HG03565 (cell line): ENCODE measurements at regions not wholly inside any gene's neighbourhood (a gene's known extent, or its start where the extent isn't known, plus 50 kb on each side); places are given as distances from the start of the nearest gene placed in this dataset.

Experiments
- ATAC-seq: cut with Tn5 transposase; IDR thresholded peaks from one replicate; pipeline ENCODE4 v1.9.1; 2021; ENCODE audit warnings: mild to moderate bottlenecking, moderate library complexity; ENCODE audit not compliant: unreplicated experiment

DNA sequence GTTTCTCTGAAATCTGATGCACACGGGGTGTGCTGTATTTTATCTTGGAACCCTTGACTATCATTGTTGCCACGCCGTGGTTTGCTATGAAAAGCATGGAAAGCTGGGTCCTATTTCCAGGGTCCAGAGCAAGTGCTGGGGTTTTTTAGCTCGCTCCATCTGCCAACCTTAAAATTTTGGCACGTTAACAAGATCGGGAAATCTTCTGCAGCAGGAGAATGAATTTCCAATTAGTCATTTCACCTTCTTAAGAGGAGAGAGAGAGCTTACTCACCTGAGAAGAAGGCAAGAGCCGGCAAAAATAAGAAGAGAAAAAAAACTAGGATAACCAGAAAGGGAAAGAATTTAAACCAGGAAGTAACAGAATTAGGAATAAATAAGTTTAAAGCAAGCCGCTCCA, 223.6 kb upstream of the CELF2 start:
- no peak for ATAC-seq

DNA sequence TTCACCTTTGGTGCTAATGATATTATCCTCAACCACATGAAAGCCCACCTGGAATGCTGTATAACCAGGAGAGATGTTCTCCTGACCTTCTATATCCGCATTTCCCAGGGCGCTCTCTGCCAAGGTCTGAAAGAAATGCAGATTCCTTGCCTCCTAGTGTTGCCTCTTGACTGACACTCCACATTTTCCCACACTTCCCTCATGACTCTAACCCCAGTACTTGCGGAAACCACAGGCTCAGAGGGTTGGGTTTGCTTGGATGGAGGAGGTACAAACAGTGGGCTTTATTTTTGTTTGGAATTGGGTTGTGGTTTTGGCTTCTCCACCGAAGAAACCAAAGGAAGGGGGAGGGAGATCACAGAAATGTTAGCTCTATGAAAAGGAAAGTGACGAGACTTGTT, 222.9 kb upstream of the CELF2 start:
- no peak for ATAC-seq

DNA sequence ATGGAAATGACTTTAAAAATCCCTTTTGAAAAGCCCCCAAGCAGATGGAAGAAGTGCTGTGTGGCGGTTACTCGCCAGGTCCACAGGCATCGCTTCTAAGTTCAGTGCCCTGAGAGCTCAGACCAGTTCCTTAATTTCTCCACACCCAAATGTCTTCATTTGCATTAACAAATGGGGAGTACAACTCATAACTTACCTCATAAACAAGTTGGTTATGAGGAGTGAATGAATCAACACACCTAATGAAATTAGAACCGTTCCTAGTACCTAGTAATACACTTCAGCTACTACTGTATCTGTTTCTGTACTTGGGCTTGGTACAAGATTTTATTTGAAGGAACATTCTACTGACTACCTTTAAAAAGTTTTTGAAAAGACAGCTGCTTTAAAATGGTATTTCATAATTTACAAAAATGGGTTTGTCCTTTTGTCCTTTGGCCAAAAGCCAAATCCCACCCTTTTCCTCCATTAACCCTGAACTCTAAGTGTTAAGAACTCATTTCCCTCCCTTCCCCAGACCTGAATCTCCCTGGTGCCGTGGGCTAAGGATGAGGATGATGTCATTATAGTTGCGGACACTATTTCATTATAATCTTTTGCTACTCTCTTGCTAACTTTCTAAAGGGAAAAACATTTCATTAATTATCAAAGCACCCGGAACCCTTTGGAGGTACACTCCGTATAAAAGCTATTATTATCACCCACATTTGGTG, 221.5 kb upstream of the CELF2 start:
- ATAC-seq: no peak

DNA sequence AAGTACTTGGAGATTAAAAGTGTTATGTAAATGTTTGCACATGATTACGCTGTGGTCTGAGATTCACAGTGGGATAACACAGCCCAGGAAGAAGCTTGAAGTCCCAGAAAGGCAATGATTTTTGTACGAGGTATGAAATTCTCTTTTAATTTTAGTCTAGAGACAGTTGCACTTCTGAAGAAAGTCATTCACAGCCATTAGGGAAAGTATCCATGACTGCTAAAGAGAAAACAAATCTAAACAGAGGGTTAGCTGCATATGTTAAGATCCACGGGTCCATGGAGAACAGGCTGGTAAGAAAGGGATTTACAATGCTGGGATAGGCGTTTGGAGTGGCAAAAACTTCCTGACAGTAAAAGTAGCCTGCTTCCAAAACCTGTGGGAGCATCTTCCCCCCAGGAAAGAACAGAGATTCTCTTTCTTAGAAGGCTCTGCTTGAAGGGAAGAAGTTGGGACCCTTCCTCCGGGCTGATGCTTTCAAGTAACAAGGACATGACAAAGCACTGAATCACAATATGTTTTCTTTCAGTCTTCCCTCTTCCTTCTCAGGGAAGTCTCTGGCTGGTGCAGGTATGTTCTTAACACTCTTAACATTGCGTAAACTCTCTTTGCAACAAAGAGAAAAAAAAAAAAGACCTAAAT, 220.8 kb upstream of the CELF2 start:
- no peak for ATAC-seq

DNA sequence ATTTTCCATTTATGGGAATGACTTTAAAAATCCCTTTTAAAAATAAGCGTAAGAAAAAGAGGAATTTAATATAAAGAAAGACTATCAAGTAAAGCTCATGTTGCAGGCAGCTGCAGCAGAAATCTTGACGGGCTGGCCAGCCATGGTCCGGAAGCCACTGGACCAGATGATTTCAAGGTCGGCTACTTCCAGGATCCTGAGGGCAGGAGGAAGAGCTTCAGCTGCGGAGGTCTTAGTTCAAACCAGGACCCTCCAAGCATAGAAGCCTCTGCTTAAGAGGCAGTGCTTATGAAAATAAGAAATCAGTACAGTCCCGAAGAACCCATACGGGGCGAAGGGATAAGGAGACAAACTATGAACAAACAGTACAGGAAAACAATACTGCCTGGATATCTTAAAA, 220.2 kb upstream of the CELF2 start:
- no peak for ATAC-seq

DNA sequence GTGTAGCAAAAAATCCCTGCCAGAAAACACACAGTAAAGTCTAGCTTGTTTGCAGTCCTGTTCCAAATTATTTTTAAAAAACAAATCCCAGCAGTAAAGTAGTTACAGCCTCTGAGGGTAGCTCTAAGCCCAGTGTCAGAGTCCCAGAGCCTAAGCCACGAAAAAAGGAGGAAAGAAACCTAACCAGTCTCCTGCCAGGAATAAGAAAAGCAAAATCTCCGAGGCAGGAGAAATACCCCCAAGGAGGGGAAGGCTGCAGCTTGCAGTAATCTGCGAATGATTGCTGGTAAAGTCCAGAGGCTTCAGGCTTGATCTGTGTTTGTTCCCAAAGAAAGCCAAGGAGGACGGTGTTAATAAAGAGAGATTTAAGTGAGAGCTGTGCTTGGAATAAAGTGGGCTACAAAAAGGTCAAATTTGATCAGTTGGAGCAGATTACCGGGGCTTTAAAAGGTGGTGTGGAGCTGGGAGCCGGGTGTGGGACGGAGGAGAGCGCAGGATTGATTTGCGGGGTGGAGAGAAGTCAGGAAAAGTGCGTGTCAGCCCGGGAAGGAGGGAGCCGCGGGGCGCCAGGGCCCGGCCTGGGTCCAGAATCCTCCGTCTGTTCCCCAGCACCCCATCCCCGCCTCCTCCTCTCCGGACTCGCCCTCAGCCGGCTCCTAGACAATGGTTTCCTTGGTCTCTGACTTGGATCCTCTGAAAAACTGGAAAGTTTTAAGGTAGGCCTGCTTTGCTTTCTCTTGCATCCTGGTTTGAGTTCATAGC, 219.4 kb upstream of the CELF2 start:
- no peak for ATAC-seq

DNA sequence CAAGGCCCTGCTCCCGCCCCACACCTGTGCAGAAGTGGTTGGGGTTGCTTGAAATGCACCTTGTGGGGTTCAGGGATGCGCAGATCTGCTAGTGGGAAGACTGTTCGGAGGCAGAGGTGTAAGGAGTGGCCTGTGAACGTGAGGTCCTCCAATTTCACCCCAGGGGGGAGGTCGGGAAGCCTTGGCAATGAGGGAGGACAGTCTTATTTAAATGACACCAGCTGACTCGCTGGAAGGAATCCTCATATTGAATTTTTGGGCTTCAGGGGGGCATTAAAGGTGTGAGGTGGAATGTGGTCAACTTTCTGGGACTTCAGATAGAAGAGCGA, 218.8 kb upstream of the CELF2 start:
- ATAC-seq: no peak

DNA sequence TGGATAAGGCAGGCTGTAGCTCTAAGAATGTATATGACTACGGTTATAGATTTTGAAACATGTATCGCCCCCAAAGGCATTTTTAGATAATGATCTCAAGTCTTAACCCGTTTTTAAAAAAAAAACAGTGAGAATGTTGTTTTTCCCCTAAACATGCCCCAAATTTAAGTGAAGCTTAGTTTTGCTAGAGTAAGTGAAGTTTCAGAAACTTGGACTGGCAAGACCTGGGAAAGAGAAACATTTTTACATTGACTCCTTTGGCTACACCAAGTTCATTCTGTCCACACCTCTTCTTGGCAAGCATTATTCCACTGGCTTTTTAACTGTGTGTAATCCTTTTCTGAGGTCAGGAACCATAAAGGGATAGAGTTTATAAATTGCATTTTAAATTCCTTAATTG, 216.7 kb upstream of the CELF2 start:
- ATAC-seq: no peak

DNA sequence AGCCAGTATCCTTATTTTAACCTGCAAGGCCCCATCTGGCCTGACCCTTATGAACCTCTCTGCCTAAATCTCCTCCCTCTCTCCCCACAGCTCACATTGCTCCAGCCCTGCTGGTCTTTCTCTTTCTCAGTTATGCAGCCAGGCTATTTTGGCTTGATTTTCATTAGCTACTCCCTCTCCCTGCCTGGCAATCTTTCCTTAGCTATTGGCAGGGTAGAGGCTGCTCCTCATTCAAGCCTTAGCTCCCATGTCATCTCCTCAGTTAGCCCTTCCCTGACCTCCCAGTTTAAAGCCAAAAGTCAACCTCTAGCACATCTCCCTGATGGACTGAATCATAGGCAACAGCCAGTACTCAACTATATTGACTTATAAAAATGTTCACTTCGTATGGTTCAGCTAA, 214.4 kb upstream of the CELF2 start:
- ATAC-seq: no peak

DNA sequence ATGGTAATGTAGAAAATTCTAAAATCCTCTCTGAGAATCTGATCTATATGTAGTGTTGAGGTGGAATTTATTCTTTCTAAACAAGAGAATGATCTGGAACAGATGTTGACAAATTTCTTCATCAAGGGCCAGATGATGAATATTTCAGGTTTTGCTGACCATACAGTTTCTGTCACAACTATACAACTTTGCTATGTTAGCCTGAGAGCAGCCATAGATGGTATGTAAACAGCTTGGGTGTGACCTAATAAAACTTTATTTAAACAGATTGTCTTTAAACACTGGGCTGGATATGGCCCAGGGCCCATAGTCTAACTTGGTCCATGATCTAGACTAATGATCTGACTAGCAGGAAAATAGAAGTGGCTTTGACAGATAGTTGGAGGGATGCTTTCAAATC, 213.6 kb upstream of the CELF2 start:
- ATAC-seq: no peak

DNA sequence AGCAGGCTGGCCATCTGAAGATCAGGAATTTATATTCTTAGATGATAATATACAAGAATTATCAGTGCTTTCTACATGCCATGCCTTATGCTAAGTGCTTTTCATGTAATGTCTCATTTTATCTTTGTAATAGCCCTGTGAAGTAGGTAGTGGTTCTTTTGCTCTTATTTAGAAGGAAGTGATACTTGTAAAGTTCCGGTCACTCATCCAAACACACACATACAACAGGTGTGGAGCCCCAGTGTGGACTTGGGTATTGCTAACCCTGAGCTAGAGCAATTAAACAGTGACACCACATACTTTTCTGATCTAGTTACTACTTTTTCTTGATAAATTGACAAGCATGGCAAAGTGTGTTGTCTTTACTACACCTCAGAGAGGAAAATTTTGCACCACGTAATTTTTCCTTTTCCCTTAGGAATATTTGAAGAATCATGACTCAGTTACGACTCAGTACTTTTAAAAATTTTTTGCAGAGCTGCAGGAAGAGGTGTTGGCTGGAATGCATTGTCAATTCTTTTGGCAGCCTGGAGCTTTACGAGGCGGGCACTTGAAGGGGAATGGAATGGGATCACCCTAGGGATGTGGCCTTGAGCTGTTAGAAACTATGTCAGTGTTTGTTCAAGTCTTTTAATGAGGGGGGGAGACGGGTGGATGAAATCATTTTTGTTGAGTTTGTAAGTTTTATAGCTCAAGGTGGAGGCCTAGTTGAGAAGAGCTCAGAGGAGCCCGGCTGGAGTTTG, 212.5 kb upstream of the CELF2 start:
- ATAC-seq: no peak

DNA sequence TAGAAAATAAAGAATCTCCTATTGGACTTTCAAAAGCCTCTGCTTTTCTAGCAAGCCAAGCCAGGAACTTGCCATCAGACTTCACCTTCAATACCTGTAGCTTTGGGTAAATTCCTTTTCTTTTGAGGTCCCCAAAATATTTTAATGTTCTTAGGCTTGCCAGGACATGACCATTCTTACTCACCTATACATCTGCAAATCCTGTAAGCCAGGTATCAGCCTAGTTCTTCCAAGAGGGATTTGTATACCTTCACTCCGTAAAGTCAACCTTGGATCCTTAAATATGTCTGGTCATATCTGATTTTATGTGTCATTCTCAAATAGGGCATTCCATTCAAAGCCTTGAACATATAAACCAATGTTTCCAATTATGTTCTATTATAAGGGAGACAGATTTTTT, 210.6 kb upstream of the CELF2 start:
- ATAC-seq: no peak

DNA sequence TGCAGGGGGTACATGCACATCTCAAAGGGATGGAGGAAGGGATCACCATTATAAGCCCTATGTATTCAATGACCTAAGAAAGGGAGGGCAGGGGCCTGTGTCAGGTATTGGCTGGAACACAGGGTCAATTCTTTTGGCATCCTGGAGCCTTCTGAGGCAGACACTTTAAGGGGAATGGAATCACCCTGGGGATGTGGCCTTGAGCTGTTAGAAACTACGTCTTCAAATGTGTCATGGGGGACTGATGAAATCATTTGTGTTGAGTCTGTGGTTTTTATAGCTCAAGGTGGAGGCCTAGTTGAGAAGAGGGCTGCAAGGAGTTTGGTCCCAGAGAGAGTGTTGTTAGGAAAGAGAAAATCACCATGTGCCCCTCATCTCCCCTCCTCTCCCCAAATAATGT, 206.1 kb upstream of the CELF2 start:
- no peak for ATAC-seq

DNA sequence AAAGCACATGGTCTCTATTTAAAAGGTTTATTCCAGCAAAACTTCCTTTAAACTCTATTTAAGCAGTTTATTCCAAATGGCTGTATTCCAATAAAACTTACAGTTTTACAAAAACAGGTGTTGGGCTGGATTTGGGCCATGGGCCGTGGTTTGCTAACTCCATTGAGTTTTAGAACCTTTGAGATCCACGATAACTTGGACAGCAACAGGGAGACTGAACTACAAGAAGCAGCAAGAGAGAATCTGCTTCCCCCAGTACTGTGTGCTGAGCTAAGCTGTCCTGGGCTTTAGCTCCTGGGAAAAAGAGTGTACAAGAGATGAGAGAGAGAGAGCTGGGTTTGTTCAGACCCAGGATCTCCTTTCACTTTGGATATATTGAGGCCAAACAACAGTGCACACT, 204.0 kb upstream of the CELF2 start:
- no peak for ATAC-seq

DNA sequence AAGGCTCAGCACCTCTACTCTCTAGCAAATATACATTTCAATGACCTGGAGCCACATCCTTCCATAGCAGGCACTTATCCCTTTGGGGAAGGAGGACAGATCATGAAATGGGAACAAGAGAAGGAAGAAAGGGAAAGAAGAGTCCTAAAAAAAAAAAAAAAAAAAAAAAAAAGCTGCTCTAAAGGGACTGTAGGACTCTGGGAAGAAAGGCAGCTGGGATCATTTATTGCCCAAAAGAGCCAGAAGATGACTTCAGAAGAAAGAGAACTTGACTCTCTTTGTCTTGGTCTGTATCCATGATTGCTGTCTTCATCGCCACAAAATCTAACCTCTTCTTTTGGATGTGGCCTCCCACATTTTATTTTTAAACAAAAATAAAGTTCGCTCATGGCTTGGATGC, 203.6 kb upstream of the CELF2 start:
- ATAC-seq: no peak

DNA sequence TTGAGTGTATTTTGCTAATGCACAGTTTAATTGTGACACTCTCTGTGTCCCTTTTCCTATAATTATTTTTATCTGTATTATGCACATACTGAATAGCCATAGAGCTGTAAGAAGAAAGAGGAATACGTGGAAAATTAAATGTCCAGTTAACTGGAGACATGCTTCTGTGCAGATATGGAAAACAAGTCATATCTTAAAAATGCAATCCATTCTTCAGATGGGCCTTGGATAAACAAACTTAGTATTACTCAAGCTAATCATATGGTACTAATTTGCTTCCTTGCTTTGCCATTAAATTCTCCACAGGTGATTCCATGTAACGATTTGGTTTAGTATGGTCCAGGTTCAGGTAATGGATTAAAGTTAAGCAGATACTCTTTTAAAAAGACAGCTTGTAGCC, 201.2 kb upstream of the CELF2 start:
- no peak for ATAC-seq

DNA sequence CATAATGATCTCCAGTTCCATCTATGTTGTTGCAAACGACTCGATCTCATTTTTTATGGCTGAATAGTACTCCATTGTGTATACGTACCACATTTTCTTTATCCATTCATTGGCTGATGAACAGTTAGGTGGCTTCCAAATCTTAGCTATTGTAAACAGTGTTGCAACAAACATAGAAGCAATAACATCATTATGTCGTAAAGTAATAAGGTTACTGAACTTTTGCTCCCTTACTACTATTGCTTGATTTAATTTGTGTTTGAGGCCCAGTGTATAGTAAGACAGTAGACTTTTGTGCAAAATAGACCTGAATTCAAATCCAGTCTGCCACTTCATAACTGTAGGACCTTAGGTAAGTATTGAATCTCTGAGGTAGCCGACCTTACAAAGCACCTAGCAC, 200.1 kb upstream of the CELF2 start:
- ATAC-seq: no peak

DNA sequence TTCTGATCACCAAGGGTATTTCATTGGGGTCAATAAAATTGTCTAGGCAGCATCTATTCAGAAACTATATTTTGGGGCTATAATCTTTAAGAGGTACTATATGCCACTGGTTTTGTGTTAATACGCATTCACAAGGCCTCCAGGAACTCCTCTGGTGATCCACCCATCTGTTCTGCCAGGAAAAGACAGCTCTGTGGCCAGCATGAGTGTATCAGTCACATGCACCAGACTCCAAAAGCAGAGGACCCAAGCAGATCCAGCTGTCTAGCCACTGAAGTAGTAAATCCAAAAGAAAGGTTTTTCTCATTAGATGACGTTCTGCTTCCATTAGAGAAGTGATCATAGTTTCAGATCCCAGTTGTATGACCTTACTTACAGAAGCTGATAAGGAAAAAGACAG, 199.6 kb upstream of the CELF2 start:
- no peak for ATAC-seq

DNA sequence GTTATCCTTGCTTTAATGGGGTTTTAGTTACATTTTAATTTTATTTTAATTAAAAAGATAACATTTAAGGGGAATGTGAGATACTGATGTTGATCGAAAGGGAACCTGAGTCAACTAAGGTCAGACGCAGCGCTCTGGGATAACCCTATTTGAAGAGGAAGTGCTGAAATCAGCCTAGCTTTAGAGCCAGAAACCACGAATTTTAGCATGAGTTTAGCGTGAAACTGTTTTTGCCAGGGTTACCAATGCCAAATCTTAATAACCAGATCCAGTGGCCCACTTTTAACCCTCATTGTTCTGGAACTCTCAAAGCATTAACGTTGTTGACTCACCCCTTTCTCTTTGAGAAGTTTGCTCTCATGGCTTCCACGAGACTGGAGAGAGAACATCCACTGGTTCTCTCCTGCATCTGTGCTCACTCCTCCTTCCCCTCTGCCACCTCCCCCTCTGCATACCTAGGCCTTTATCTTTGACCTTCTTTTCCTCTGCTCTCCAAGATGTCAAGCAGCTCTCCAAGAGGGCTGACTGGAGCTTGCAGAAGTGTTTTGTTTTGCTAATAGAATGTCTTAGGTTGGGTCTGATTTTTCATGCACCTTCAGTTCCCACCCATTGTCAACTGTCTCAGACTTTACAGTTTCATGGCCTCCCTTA, 198.3 kb upstream of the CELF2 start:
- no peak for ATAC-seq

DNA sequence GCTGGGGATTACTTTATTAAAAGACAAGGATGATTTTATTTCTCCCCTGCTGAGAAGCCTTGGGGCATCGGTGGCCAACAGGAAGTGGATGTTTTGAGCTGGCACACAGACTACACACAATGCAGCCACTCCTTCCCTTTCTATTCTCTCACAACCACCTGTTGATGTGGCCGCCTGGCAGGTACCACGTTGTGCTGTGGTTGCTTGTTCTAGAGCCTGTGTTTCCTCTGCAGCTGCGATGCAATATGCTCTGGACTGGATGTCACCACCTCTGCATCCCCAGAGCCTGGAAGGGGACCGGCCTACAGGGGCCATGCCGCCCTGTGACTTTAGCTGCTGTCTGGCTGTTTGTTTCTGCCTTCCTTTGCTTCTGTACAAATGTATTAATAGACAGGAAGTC, 195.7 kb upstream of the CELF2 start:
- ATAC-seq: no peak

DNA sequence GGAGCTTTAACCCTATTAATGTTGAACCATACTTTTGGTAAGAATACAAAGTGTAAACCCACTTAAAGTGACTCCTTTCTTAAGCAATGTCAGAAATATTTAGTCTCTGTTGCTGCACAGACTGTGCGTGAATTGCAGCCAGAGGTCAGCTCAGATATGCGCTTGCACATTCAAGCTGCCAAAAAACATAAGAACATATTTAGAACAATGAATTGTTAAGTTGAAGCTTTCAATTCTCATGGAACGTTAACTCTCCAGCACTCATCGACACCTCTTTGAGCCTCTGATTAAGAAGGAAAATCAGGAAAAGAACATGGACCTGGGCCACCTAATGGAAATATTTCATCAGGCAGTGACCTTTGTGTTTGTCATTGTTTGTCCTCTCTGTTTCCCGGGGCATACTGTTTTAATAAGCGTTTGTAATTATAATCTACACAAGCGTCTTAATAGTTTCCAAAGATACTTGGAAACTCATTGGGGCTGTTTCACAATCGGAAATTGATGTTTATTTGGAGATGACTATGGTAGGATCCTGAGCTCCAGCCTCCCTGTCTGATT, 193.0 kb upstream of the CELF2 start:
- no peak for ATAC-seq
